Peyer's patch (tissue), 4 donors: ENCODE measurements at regions not wholly inside any gene's neighbourhood (a gene's known extent, or its start where the extent isn't known, plus 50 kb on each side); places are given as distances from the start of the nearest gene placed in this dataset.

Experiments
- DNase-seq, 3 donors: peaks; one replicate each; pipeline ENCODE4 v3.0.0-alpha.2; 2017 to 2019
- H3K27ac ChIP-seq, 4 donors: fragments of 200-600 bp; sonication (generic); one replicate each; pipeline ENCODE4 v1.5.1; 2016 to 2019
- H3K27me3 ChIP-seq, 2 donors: fragments of 200-600 bp; sonication (generic); one replicate each; pipeline ENCODE4 v1.5.1; 2019
- H3K36me3 ChIP-seq, 3 donors: fragments of 200-600 bp; sonication (generic); one replicate each; pipeline ENCODE4 v1.5.1; 2016 to 2019
- H3K4me1 ChIP-seq, 4 donors: fragments of 200-600 bp; sonication (generic); one replicate each; pipeline ENCODE4 v1.5.1; 2016 to 2019
- H3K4me3 ChIP-seq, 4 donors: fragments of 200-600 bp; sonication (generic); 1 replicate in 3 of 4; 2 replicates in 1 of 4; pipeline ENCODE4 v1.5.1; 2016 to 2019; ENCODE audit warnings: mild to moderate bottlenecking in 1 of 4
- H3K9me3 ChIP-seq, 4 donors: fragments of 200-600 bp; sonication (generic); one replicate each; pipeline ENCODE4 v1.5.1; 2016 to 2019; ENCODE audit warnings: mild to moderate bottlenecking in 1 of 4
- POLR2A ChIP-seq, 2 donors: fragments of 450-650 bp; IDR thresholded peaks; one replicate each; pipeline ENCODE4 v1.5.1; 2017; ENCODE audit warnings: antibody characterized with exemption in 2 of 2, mild to moderate bottlenecking in 2 of 2, moderate library complexity in 2 of 2
- TF ChIP-seq, protein P1 (sequence below), 6 experiments: fragments of 450-650 bp in 4 of 6; fragments of 200-600 bp in 2 of 6; sonication (generic) in 1 of 6; IDR thresholded peaks; one replicate each; pipeline ENCODE4 v1.5.1; 2017 to 2019; ENCODE audit warnings: antibody characterized with exemption in 6 of 6, mild to moderate bottlenecking in 3 of 6, moderate library complexity in 1 of 6

DNA sequence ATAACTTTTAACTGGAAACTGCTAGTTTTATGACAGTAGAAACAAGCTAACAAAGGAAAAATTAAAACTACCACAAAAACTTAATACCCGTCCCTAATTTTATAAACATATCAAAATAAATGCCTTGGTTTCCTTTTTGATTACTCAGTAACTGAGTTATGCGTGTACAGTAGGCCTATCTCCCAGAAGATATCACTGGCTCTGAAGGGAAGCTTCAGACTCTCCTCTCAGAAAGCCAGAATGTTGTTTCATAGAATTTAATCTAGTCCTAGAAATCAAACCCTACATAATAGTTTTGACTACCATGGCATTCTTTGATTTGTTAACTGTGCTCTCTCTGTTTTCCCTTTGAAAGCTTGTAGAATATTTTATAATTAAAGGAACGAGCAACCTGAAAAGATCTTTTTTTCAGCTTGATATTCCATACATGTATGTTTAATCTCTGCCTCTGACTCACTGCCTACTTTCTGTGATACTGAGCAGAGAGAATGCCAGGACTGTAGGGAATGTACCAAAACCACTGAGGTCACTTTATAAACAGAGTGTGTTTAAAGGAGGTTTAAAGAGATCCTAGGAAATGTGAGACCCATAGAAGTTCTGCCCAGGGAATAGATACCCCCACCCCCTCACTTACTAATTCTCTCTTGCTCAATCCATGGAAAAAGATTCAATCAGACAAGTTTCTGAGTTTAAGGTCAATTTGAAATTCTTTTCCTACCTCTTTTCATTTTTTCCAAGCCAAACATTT is 311.5 kb downstream of the HDGFL1 start:
- peak overlapping the region in 1 of 4 donors; percentile 28 for H3K27ac ChIP-seq

DNA sequence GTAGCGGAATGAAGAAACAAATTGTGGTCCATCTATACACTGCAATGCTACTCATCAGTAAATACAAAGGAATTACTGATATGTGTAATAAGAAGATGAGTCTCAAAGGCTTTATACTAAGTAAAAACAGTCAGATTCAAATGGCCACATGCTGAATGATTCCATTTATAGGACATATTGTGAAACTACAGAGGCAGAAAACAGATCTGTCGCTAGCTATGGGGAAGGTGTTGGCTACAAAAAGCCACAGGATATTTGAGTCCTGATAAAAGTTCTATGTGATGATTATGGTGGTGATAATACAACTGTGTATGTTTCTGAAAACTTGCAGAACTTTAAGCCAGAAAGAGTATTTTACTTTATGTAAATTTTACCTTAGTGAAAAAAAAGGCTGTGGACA is 313.2 kb downstream of the HDGFL1 start:
- H3K4me1 ChIP-seq = no peaks in the 10 kb centered on the region
- H3K9me3 ChIP-seq = no peaks in the 10 kb centered on the region
- TF ChIP-seq POLR2A (IDR thresholded peaks at IDR 0.05) = no peak
- TF ChIP-seq, protein P1, sequence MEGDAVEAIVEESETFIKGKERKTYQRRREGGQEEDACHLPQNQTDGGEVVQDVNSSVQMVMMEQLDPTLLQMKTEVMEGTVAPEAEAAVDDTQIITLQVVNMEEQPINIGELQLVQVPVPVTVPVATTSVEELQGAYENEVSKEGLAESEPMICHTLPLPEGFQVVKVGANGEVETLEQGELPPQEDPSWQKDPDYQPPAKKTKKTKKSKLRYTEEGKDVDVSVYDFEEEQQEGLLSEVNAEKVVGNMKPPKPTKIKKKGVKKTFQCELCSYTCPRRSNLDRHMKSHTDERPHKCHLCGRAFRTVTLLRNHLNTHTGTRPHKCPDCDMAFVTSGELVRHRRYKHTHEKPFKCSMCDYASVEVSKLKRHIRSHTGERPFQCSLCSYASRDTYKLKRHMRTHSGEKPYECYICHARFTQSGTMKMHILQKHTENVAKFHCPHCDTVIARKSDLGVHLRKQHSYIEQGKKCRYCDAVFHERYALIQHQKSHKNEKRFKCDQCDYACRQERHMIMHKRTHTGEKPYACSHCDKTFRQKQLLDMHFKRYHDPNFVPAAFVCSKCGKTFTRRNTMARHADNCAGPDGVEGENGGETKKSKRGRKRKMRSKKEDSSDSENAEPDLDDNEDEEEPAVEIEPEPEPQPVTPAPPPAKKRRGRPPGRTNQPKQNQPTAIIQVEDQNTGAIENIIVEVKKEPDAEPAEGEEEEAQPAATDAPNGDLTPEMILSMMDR (IDR thresholded peaks at IDR 0.05) = no peak
- DNase-seq = no peak
- no peak overlapping the region for H3K27ac ChIP-seq
- H3K27me3 ChIP-seq = no peaks in the 10 kb centered on the region
- H3K4me3 ChIP-seq = no peak overlapping the region
- H3K36me3 ChIP-seq = no peaks in the 10 kb centered on the region

More for the DNA sequence above, 311.5 kb downstream of the HDGFL1 start:
- TF ChIP-seq, protein P1 (IDR thresholded peaks at IDR 0.05) = no peak
- TF ChIP-seq POLR2A (IDR thresholded peaks at IDR 0.05) = no peak
- no peaks in the 10 kb centered on the region for H3K9me3 ChIP-seq
- no peak overlapping the region for H3K4me3 ChIP-seq
- DNase-seq = no peak
- no peaks in the 10 kb centered on the region for H3K4me1 ChIP-seq
- H3K36me3 ChIP-seq = no peaks in the 10 kb centered on the region
- no peaks in the 10 kb centered on the region for H3K27me3 ChIP-seq

DNA sequence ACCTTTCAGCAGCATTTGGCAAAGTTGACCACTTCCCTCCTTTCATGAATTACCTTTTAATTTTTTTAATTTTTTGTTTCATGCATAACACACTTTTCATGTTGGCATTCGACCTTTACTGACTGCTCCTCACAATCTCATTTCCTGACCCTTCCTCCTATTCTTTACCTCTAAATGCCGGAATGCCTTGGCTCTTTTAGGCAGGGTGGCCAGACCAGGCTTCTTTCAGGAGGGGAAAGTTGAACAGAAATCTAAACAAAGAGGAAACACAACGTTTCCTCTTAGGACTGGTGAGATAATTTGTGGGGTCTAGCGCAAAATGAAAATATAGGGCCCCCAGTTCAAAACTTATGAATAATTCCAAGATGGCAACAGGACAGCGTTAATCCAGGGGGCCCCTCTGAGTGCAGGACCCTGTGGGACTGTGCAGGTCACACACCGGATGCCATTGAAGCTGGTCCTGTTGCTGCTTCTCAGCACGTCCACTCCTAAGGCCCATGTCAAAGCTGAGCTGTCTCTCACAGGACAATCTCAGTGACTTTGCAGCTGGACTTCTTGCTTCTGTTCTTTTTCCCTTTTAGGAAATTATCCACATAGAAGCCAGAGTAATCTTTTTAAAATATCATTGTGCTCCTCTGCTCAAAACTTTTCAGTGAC is 313.8 kb downstream of the HDGFL1 start:
- no peak for DNase-seq
- Histone ChIP-seq H3K27ac (no peak overlapping the region), H3K9me3 (no peaks in the 10 kb centered on the region), H3K4me1 (no peaks in the 10 kb centered on the region), H3K27me3 (no peaks in the 10 kb centered on the region), H3K4me3 (no peak overlapping the region), H3K36me3 (no peaks in the 10 kb centered on the region)
- no peak for TF ChIP-seq POLR2A (IDR thresholded peaks at IDR 0.05)
- TF ChIP-seq, protein P1 (IDR thresholded peaks at IDR 0.05) = no peak

DNA sequence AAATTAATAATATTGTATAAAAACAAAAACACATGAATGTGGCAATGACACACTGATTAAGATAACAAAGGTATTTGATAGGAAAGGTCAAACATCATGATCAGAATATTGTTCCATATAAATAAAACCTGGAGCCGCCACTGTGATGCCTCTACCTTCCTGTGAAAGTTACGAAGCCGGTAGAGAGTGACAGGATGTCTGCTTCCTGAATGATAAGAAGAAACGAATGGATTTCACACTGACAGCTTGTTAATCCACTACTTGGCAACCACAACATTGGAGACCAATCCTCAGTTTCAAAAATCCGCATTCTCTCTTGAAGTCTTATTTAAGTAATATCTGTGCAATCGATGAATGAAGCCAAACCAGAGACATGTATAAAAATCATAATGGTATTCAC is 315.1 kb downstream of the HDGFL1 start:
- H3K36me3 ChIP-seq = no peaks in the 10 kb centered on the region
- H3K27ac ChIP-seq = no peak overlapping the region
- H3K4me1 ChIP-seq = no peaks in the 10 kb centered on the region
- DNase-seq = no peak
- H3K9me3 ChIP-seq = no peaks in the 10 kb centered on the region
- TF ChIP-seq POLR2A (IDR thresholded peaks at IDR 0.05) = no peak
- TF ChIP-seq, protein P1 (IDR thresholded peaks at IDR 0.05) = no peak
- no peak overlapping the region for H3K4me3 ChIP-seq
- H3K27me3 ChIP-seq = no peaks in the 10 kb centered on the region

DNA sequence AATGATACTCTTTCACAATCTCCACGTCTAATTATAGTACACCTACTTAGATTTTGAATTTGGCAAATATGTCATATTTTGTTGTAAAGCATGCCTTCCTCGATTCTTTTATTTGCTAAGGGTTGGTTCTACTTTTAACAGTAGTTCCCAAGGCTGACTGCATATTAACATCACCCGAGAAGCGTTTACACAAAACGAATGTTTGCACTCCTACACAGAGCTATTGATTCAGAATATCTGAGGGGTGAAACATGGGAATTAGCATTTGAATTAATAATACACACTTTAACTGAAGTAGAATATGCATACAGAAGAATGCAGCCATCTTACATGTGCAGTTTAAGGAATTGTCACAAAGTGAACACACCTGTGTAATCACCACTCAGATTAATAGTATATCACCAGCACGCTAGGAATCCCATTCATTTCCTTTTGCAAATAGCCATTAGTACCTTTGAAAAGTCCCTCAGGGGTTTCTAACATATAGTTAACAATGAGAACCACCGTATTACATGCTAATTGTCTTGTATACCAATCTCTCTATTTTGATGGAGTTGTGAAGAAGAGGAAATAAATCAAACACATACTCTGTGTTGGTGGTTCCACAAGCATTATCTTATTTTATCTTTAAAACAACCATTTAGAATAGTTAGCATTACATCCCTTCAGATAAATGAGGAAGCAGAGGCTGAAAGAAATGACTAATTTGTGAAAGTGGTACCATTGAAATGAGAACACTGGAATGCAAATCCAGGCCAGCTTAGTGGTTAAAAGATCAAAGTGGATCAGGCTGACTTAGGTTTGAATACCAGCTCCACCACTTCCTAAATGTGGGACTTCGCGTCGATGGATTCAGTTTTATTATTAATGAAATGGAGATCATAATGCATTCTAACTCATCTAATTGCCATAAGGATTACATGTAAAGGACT is 317.6 kb downstream of the HDGFL1 start:
- DNase-seq = no peak
- Histone ChIP-seq H3K4me3 (no peak overlapping the region), H3K36me3 (no peaks in the 10 kb centered on the region), H3K9me3 (no peaks in the 10 kb centered on the region), H3K27me3 (no peaks in the 10 kb centered on the region), H3K27ac (no peak overlapping the region), H3K4me1 (no peaks in the 10 kb centered on the region)
- TF ChIP-seq, protein P1 (IDR thresholded peaks at IDR 0.05) = no peak
- no peak for TF ChIP-seq POLR2A (IDR thresholded peaks at IDR 0.05)
